HFFc6 (cell line): ENCODE measurements at regions not wholly inside any gene's neighbourhood (a gene's known extent, or its start where the extent isn't known, plus 50 kb on each side); places are given as distances from the start of the nearest gene placed in this dataset.

Experiments
- DNase-seq: peaks from one replicate; pipeline ENCODE4 v3.0.0-alpha.2; 2018
- H3K27ac Mint-ChIP-seq: 2 replicates; pipeline ENCODE4 v1.8.0; 2020; ENCODE audit warnings: mild to moderate bottlenecking, mixed read lengths
- H3K27me3 Mint-ChIP-seq: 2 replicates; pipeline ENCODE4 v1.8.0; 2021; ENCODE audit warnings: mild to moderate bottlenecking, moderate library complexity, mixed read lengths; ENCODE audit not compliant: insufficient read depth
- H3K36me3 Mint-ChIP-seq: 2 replicates; pipeline ENCODE4 v1.8.0; 2021; ENCODE audit warnings: low read depth, mixed read lengths
- H3K4me1 Mint-ChIP-seq: 2 replicates; pipeline ENCODE4 v1.8.0; 2020; ENCODE audit warnings: low read depth, mixed read lengths
- H3K4me3 Mint-ChIP-seq: 2 replicates; pipeline ENCODE4 v1.8.0; 2020; ENCODE audit warnings: mild to moderate bottlenecking, moderate library complexity, mixed read lengths
- H3K9me3 Mint-ChIP-seq: 2 replicates; pipeline ENCODE4 v1.8.0; 2020; ENCODE audit warnings: mild to moderate bottlenecking, mixed read lengths
- TF ChIP-seq, protein P1 (sequence below): fragments of 200-600 bp; sonication (generic); IDR thresholded peaks from 2 replicates; pipeline ENCODE4 v1.5.0; 2021; ENCODE audit warnings: antibody characterized with exemption, mild to moderate bottlenecking

- DNase-seq: no peak
- Mint-ChIP-seq H3K9me3 (no peaks in the 10 kb centered on the region), H3K27ac (no peak overlapping the region), H3K4me3 (no peak overlapping the region), H3K4me1 (no peaks in the 10 kb centered on the region), H3K36me3 (no peaks in the 10 kb centered on the region), H3K27me3 (peaks cover 41% of the 10 kb centered on the region)
- TF ChIP-seq, protein P1, sequence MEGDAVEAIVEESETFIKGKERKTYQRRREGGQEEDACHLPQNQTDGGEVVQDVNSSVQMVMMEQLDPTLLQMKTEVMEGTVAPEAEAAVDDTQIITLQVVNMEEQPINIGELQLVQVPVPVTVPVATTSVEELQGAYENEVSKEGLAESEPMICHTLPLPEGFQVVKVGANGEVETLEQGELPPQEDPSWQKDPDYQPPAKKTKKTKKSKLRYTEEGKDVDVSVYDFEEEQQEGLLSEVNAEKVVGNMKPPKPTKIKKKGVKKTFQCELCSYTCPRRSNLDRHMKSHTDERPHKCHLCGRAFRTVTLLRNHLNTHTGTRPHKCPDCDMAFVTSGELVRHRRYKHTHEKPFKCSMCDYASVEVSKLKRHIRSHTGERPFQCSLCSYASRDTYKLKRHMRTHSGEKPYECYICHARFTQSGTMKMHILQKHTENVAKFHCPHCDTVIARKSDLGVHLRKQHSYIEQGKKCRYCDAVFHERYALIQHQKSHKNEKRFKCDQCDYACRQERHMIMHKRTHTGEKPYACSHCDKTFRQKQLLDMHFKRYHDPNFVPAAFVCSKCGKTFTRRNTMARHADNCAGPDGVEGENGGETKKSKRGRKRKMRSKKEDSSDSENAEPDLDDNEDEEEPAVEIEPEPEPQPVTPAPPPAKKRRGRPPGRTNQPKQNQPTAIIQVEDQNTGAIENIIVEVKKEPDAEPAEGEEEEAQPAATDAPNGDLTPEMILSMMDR: no peak
These were observed 64.0 kb downstream of the OLIG1 start for GRCh38 chr21:33133892-33134291.

DNA sequence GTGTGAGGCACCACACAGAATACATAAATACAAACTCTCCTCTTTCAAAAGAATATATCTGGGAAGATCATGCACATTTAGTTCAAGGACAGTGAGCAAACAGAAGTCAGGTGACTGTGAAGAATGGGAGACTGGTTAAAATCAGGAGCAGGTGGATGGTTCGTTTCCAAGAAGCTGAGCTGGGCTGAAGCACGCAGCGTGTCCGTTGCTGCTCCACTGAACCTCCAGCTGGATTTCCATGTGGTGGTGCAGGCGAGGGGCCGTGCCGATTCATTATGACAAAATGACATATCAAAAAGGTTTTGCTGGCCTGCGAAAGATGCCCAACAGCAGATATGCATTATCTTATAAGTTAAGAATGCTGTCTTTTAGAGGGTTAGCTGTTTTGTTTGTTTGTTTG is 66.0 kb downstream of the OLIG1 start:
- TF ChIP-seq, protein P1: no peak
- peaks cover 45% of the 10 kb centered on the region for H3K27me3 Mint-ChIP-seq
- H3K27ac Mint-ChIP-seq: no peak overlapping the region
- DNase-seq: no peak
- no peak overlapping the region for H3K4me3 Mint-ChIP-seq
- H3K36me3 Mint-ChIP-seq: no peaks in the 10 kb centered on the region
- no peaks in the 10 kb centered on the region for H3K4me1 Mint-ChIP-seq
- no peaks in the 10 kb centered on the region for H3K9me3 Mint-ChIP-seq

- DNase-seq: no peak
- Mint-ChIP-seq H3K9me3 (no peaks in the 10 kb centered on the region), H3K4me1 (no peaks in the 10 kb centered on the region), H3K27ac (no peak overlapping the region), H3K27me3 (peaks cover 46% of the 10 kb centered on the region), H3K4me3 (no peak overlapping the region), H3K36me3 (no peaks in the 10 kb centered on the region)
- TF ChIP-seq, protein P1: no peak
These were observed 67.0 kb downstream of the OLIG1 start for GRCh38 chr21:33136847-33137502.

- Mint-ChIP-seq H3K27me3 (peaks cover 37% of the 10 kb centered on the region), H3K4me1 (no peaks in the 10 kb centered on the region), H3K4me3 (no peak overlapping the region), H3K9me3 (no peaks in the 10 kb centered on the region), H3K36me3 (no peaks in the 10 kb centered on the region), H3K27ac (no peak overlapping the region)
- TF ChIP-seq, protein P1: no peak
- DNase-seq: no peak
These were observed 69.1 kb downstream of the OLIG1 start for GRCh38 chr21:33139084-33139483.

DNA sequence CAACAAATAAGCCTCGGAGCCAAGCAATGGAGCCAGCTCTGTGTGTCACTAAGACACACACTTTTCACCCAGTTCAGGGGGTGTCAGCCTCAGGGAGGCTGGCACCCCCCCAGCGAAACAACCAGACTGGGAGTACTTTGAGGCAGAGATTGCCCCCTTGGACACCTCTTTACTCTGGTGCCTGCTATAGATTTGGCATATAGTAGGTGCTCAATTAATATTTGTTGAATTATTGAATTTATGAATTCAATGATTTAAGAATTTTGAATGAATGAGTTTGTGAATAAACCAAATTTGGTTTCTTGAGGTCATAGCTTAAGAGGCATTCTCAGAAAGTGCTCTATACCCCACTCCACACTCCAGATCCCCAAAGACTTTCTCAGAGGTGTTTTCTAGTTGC is 70.3 kb downstream of the OLIG1 start:
- Mint-ChIP-seq H3K27ac (no peak overlapping the region), H3K4me1 (no peaks in the 10 kb centered on the region), H3K4me3 (no peak overlapping the region), H3K9me3 (no peaks in the 10 kb centered on the region), H3K27me3 (peaks cover 41% of the 10 kb centered on the region), H3K36me3 (no peaks in the 10 kb centered on the region)
- TF ChIP-seq, protein P1: no peak
- DNase-seq: no peak

- H3K4me1 Mint-ChIP-seq: no peaks in the 10 kb centered on the region
- peaks cover 56% of the 10 kb centered on the region for H3K27me3 Mint-ChIP-seq
- DNase-seq: no peak
These were observed 76.5 kb downstream of the OLIG1 start for GRCh38 chr21:33146467-33146866.

More at GRCh38 chr21:33146467-33146866, 76.5 kb downstream of the OLIG1 start:
- TF ChIP-seq, protein P1: no peak
- Mint-ChIP-seq H3K27ac (no peak overlapping the region), H3K4me3 (no peak overlapping the region), H3K36me3 (no peaks in the 10 kb centered on the region), H3K9me3 (no peaks in the 10 kb centered on the region)
